ENCODE measurements at regions not wholly inside any gene's neighbourhood (a gene's known extent, or its start where the extent isn't known, plus 50 kb on each side); places are given as distances from the start of the nearest gene placed in this dataset.

DNA sequence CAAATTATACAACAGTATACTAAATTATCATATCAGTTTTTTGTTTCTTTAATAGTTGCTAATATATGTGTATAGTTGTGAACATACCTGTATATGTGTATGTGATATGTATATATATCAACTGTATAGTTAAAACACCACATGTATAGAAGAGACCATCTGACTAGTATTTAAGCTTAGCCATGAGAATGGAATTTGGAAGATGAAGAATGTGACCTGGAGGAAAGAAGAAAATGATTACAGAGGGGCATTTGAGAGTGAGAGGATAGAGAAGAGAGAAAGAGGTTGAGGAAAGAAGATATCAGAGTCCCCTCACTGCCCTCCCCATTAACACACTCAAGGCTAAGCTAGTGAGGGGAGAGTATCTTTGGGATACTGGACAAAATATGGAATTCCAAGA is 335.9 kb downstream of the BCKDHB start (continued):
- TF ChIP-seq, protein P1, sequence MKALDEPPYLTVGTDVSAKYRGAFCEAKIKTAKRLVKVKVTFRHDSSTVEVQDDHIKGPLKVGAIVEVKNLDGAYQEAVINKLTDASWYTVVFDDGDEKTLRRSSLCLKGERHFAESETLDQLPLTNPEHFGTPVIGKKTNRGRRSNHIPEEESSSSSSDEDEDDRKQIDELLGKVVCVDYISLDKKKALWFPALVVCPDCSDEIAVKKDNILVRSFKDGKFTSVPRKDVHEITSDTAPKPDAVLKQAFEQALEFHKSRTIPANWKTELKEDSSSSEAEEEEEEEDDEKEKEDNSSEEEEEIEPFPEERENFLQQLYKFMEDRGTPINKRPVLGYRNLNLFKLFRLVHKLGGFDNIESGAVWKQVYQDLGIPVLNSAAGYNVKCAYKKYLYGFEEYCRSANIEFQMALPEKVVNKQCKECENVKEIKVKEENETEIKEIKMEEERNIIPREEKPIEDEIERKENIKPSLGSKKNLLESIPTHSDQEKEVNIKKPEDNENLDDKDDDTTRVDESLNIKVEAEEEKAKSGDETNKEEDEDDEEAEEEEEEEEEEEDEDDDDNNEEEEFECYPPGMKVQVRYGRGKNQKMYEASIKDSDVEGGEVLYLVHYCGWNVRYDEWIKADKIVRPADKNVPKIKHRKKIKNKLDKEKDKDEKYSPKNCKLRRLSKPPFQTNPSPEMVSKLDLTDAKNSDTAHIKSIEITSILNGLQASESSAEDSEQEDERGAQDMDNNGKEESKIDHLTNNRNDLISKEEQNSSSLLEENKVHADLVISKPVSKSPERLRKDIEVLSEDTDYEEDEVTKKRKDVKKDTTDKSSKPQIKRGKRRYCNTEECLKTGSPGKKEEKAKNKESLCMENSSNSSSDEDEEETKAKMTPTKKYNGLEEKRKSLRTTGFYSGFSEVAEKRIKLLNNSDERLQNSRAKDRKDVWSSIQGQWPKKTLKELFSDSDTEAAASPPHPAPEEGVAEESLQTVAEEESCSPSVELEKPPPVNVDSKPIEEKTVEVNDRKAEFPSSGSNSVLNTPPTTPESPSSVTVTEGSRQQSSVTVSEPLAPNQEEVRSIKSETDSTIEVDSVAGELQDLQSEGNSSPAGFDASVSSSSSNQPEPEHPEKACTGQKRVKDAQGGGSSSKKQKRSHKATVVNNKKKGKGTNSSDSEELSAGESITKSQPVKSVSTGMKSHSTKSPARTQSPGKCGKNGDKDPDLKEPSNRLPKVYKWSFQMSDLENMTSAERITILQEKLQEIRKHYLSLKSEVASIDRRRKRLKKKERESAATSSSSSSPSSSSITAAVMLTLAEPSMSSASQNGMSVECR (CRISPR knock-in tag; IDR thresholded peaks at IDR 0.05; ENCODE audit: borderline replicate concordance): no peak
- TF ChIP-seq TP53 (CRISPR knock-in tag; IDR thresholded peaks at IDR 0.05) (no peak), MXD4 (CRISPR knock-in tag; IDR thresholded peaks at IDR 0.05; ENCODE audit: borderline replicate concordance) (no peak), ZNF671 (CRISPR knock-in tag; IDR thresholded peaks at IDR 0.05) (no peak), FOXP1 (CRISPR knock-in tag; IDR thresholded peaks at IDR 0.05; ENCODE audit: borderline replicate concordance) (no peak), NR2C2 (CRISPR knock-in tag; IDR thresholded peaks at IDR 0.05) (no peak)
- TF ChIP-seq, protein P2, sequence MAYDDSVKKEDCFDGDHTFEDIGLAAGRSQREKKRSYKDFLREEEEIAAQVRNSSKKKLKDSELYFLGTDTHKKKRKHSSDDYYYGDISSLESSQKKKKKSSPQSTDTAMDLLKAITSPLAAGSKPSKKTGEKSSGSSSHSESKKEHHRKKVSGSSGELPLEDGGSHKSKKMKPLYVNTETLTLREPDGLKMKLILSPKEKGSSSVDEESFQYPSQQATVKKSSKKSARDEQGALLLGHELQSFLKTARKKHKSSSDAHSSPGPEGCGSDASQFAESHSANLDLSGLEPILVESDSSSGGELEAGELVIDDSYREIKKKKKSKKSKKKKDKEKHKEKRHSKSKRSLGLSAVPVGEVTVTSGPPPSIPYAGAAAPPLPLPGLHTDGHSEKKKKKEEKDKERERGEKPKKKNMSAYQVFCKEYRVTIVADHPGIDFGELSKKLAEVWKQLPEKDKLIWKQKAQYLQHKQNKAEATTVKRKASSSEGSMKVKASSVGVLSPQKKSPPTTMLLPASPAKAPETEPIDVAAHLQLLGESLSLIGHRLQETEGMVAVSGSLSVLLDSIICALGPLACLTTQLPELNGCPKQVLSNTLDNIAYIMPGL (CRISPR knock-in tag; IDR thresholded peaks at IDR 0.05): no peak
- TF ChIP-seq, protein P3, sequence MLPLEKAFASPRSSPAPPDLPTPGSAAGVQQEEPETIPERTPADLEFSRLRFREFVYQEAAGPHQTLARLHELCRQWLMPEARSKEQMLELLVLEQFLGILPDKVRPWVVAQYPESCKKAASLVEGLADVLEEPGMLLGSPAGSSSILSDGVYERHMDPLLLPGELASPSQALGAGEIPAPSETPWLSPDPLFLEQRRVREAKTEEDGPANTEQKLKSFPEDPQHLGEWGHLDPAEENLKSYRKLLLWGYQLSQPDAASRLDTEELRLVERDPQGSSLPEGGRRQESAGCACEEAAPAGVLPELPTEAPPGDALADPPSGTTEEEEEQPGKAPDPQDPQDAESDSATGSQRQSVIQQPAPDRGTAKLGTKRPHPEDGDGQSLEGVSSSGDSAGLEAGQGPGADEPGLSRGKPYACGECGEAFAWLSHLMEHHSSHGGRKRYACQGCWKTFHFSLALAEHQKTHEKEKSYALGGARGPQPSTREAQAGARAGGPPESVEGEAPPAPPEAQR (CRISPR knock-in tag; IDR thresholded peaks at IDR 0.05): no peak

DNA sequence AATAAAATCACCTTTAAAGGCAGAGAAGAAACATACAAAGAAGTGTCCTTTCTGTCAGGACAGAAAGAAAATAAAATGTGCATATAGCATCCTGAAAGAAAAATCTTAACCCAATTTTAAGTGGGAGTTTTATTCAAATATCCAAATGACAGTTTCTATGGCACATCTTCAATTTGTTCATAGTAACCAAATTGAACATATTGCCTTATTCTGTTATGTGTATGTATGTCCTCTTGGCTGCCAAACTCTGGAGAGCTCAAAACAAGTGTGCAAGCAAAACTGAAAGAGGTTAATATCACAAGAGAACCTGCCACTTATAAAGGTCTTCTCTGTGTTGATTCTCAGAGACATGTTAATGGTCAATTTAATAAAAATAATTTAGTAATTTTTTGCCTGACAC is 334.7 kb downstream of the BCKDHB start:
- Mint-ChIP-seq H3K27ac (no peak overlapping the region), H3K27me3 (ENCODE audit: low read depth) (no peaks in the 10 kb centered on the region), H3K4me3 (no peak overlapping the region), H3K9me3 (peaks cover 22% of the 10 kb centered on the region), H3K36me3 (peaks cover 20% of the 10 kb centered on the region), H3K4me1 (peaks cover 7% of the 10 kb centered on the region)
- no peak for ATAC-seq
- no peak for DNase-seq (ENCODE audit: low spot score)
- TF ChIP-seq GABPB1 (CRISPR knock-in tag; IDR thresholded peaks at IDR 0.05) (no peak), PRRX2 (CRISPR knock-in tag; IDR thresholded peaks at IDR 0.05) (no peak)
- TF ChIP-seq, protein P4, sequence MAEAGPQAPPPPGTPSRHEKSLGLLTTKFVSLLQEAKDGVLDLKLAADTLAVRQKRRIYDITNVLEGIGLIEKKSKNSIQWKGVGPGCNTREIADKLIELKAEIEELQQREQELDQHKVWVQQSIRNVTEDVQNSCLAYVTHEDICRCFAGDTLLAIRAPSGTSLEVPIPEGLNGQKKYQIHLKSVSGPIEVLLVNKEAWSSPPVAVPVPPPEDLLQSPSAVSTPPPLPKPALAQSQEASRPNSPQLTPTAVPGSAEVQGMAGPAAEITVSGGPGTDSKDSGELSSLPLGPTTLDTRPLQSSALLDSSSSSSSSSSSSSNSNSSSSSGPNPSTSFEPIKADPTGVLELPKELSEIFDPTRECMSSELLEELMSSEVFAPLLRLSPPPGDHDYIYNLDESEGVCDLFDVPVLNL (CRISPR knock-in tag; IDR thresholded peaks at IDR 0.05; ENCODE audit: borderline replicate concordance, low read depth): no peak
- TF ChIP-seq, protein P5, sequence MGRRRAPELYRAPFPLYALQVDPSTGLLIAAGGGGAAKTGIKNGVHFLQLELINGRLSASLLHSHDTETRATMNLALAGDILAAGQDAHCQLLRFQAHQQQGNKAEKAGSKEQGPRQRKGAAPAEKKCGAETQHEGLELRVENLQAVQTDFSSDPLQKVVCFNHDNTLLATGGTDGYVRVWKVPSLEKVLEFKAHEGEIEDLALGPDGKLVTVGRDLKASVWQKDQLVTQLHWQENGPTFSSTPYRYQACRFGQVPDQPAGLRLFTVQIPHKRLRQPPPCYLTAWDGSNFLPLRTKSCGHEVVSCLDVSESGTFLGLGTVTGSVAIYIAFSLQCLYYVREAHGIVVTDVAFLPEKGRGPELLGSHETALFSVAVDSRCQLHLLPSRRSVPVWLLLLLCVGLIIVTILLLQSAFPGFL (CRISPR knock-in tag; IDR thresholded peaks at IDR 0.05; ENCODE audit: borderline replicate concordance): no peak
- TF ChIP-seq, protein P6, sequence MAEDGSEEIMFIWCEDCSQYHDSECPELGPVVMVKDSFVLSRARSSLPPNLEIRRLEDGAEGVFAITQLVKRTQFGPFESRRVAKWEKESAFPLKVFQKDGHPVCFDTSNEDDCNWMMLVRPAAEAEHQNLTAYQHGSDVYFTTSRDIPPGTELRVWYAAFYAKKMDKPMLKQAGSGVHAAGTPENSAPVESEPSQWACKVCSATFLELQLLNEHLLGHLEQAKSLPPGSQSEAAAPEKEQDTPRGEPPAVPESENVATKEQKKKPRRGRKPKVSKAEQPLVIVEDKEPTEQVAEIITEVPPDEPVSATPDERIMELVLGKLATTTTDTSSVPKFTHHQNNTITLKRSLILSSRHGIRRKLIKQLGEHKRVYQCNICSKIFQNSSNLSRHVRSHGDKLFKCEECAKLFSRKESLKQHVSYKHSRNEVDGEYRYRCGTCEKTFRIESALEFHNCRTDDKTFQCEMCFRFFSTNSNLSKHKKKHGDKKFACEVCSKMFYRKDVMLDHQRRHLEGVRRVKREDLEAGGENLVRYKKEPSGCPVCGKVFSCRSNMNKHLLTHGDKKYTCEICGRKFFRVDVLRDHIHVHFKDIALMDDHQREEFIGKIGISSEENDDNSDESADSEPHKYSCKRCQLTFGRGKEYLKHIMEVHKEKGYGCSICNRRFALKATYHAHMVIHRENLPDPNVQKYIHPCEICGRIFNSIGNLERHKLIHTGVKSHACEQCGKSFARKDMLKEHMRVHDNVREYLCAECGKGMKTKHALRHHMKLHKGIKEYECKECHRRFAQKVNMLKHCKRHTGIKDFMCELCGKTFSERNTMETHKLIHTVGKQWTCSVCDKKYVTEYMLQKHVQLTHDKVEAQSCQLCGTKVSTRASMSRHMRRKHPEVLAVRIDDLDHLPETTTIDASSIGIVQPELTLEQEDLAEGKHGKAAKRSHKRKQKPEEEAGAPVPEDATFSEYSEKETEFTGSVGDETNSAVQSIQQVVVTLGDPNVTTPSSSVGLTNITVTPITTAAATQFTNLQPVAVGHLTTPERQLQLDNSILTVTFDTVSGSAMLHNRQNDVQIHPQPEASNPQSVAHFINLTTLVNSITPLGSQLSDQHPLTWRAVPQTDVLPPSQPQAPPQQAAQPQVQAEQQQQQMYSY (CRISPR knock-in tag; IDR thresholded peaks at IDR 0.05): no peak
- TF ChIP-seq, protein P3 (CRISPR knock-in tag; IDR thresholded peaks at IDR 0.05): no peak
- ChIA-PET POLR2A (no interaction called here), CTCF (no interaction called here)

Measured in WTC11 (cell line).